AG20443 (cell line): ENCODE measurements at regions not wholly inside any gene's neighbourhood (a gene's known extent, or its start where the extent isn't known, plus 50 kb on each side); places are given as distances from the start of the nearest gene placed in this dataset.
"Not testable (repeated sequence)": the region's sequence is repeated elsewhere in the genome, so short reads cannot be mapped to it uniquely, and the experiment has no call there.

Experiments used
- DNase-seq: peaks from one replicate; pipeline ENCODE4 v3.0.0; 2012; ENCODE audit warnings: low spot score, mixed read lengths

- DNase-seq: no peak
Observed at GRCh38 chr5:152456815-152457443, 51.9 kb upstream of the NMUR2 start.

GRCh38 chr5:152462021-152462721, 57.1 kb upstream of the NMUR2 start:
- DNase-seq: no peak

GRCh38 chr5:152464048-152464447, 59.0 kb upstream of the NMUR2 start:
- DNase-seq: no peak

GRCh38 chr5:152465140-152465539, 60.1 kb upstream of the NMUR2 start:
- no peak for DNase-seq

- no peak for DNase-seq
Observed at GRCh38 chr5:152466085-152466745, 61.1 kb upstream of the NMUR2 start.

- no peak for DNase-seq
Observed at GRCh38 chr5:152470167-152470566, 65.1 kb upstream of the NMUR2 start.

- no peak for DNase-seq
Observed at GRCh38 chr5:152472083-152472482, 67.0 kb upstream of the NMUR2 start.

- DNase-seq: no peak
Observed at GRCh38 chr5:152474961-152475360, 69.9 kb upstream of the NMUR2 start.

GRCh38 chr5:152477536-152477935, 72.5 kb upstream of the NMUR2 start:
- no peak for DNase-seq

- not testable (repeated sequence) for DNase-seq
Observed at GRCh38 chr5:152479866-152480265, 74.8 kb upstream of the NMUR2 start.

GRCh38 chr5:152480677-152481076, 75.6 kb upstream of the NMUR2 start:
- not testable (repeated sequence) for DNase-seq

- DNase-seq: no peak
Observed at GRCh38 chr5:152487130-152487529, 82.1 kb upstream of the NMUR2 start.

- DNase-seq: no peak
Observed at GRCh38 chr5:152488869-152489268, 83.8 kb upstream of the NMUR2 start.

- DNase-seq: no peak
Observed at GRCh38 chr5:152499814-152500535, 94.9 kb upstream of the NMUR2 start.

GRCh38 chr5:152501294-152501693, 96.2 kb upstream of the NMUR2 start:
- DNase-seq: no peak

- no peak for DNase-seq
Observed at GRCh38 chr5:152503206-152503605, 98.1 kb upstream of the NMUR2 start.

GRCh38 chr5:152505442-152506042, 100.5 kb upstream of the NMUR2 start:
- DNase-seq: peak; percentile 43

- DNase-seq: no peak
Observed at GRCh38 chr5:152511120-152511519, 106.0 kb upstream of the NMUR2 start.

- DNase-seq: no peak
Observed at GRCh38 chr5:152511531-152512132, 106.6 kb upstream of the NMUR2 start.

- DNase-seq: peak; percentile 27
Observed at GRCh38 chr5:152514827-152515397, 109.8 kb upstream of the NMUR2 start.

GRCh38 chr5:152523964-152524363, 118.9 kb upstream of the NMUR2 start:
- no peak for DNase-seq
